RWPE1 (cell line): ENCODE measurements at regions not wholly inside any gene's neighbourhood (a gene's known extent, or its start where the extent isn't known, plus 50 kb on each side); places are given as distances from the start of the nearest gene placed in this dataset.

Experiments
- CTCF ChIA-PET: fragments of 350-600 bp; sonication (Branson Sonifier 250); formaldehyde crosslinking; extraction: SDS; loops from one replicate; lab custom pipeline; 2021; lab: Yijun Ruan, JAX
- POLR2A ChIA-PET: fragments of 400-600 bp; formaldehyde crosslinking; extraction: SDS; loops from one replicate; lab custom pipeline; 2020; ENCODE audit warnings: antibody characterized with exemption; ENCODE audit not compliant: low non-redundant PET; lab: Yijun Ruan, JAX
- DNase-seq: peaks from one replicate; pipeline ENCODE4 v3.0.0; 2012; ENCODE audit warnings: low spot score
- H3K27ac ChIP-seq: fragments of 450-650 bp; 2 replicates; pipeline ENCODE4 v1.5.1; 2017
- CTCF ChIP-seq: fragments of 450-650 bp; conservative IDR thresholded peaks from 2 replicates; pipeline ENCODE4 v1.5.1; 2017; ENCODE audit warnings: low read depth, mild to moderate bottlenecking

GRCh38 chr22:19641254-19641982 lies 72.9 kb upstream of the SEPTIN5 start:
- no peak; the same call in 1 of the 2 replicates for TF ChIP-seq CTCF
- POLR2A ChIA-PET, result no interaction called here
- CTCF ChIA-PET, result interaction anchor here (0.7 kb wide), 1 partner anchor 11 kb away, joined by 4 read pairs; no protein-coding TSS in a partner anchor
- no peak overlapping the region for H3K27ac ChIP-seq
- no peak for DNase-seq

GRCh38 chr22:19641983-19642451 lies 72.3 kb upstream of the SEPTIN5 start:
- TF ChIP-seq CTCF, result no peak
- no peak overlapping the region for H3K27ac ChIP-seq
- POLR2A ChIA-PET, result no interaction called here
- no peak for DNase-seq
- CTCF ChIA-PET, result no interaction called here

DNA sequence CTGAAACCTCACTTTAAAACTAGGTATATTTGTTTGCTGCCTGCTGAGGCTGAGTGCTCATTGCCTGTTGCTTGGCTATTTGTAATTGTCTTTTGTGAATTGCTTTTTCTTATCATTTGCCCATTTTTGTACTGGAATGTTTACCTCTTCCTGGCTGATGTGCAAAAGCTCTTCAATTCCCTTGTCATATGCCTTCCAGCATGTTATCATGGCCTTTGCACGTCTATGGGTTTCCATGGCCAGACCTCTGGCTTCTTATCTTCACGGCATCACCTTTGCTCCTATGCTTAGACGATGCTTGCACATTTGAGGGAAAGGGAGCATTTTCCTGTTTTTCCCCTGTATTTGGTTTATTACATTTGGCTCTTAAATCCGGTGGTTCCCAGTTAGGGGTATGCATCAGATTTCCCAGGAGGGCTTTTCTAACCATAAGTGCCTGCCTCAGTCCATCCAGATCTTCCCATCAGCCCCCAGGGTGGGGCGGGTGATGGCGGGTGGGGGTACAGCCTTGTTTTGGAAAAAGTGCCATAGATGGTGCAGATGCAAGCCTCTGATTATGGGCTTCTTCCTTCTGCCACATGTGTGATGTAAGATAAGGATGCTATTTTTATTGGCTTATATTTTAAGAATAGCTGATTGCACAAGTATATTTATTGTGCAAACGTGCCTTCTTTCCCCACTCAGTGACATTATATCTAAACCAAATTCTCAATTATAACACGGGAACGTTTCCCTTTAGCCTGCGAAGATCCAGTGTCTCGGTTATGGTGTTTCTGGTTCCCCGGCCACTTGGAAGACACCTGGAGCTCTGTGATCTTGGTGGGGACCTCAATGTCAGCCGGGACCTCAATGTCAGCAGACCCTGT lies 70.6 kb upstream of the SEPTIN5 start:
- H3K27ac ChIP-seq, result no peak overlapping the region
- POLR2A ChIA-PET, result no interaction called here

DNA sequence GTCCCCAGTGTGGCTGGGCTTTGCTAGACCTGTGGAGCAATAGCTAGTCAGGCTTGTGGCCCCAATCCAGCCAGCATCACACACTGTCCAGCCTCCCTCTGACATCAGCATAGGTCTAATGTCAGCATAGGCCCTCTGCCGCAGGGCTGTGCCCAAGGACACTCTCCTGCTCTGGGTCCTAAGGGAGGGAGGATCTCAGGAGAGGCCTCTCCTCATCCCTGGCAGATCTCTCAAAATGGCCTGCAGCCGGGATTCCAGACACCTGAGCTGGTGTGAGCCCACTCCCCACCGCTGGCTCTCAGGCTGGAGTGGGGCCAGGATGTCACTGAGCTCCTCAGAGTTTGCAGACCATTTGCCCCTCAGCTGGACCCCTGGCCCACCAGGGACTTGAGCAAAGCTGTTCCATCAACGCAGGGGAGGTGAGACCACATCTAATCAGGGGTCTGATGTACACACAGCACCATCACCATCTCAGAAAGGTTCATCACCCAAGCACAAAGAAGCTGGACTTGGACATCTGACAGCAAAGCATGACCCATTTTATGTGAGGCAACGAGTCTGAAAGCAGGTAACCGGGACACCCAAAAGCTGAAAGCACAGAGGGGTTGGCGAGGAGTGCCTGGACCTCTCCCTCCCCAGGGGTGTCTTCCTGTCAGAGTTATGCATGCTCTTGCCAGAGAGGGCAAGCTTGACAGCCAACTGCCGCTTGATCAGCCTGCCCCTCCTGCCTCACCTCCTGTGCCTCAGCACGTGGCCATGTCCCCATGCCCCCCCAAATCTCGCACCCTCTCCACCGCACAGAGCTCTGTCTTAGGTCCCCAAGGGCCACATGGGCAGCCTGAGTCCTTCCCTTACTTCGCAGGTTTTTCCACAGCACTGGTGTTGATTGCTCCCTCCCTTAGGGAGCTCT lies 69.7 kb upstream of the SEPTIN5 start:
- no peak for TF ChIP-seq CTCF
- ChIA-PET CTCF (interaction anchor here (0.7 kb wide), 1 partner anchor 85 kb away, joined by 3 read pairs; no protein-coding TSS in a partner anchor), POLR2A (no interaction called here)
- DNase-seq, result no peak
- no peak overlapping the region for H3K27ac ChIP-seq

More for the DNA sequence above, 70.6 kb upstream of the SEPTIN5 start:
- DNase-seq, result no peak
- CTCF ChIA-PET, result interaction anchor here (0.6 kb wide), 1 partner anchor 66 kb away, joined by 3 read pairs; no protein-coding TSS in a partner anchor
- no peak for TF ChIP-seq CTCF

- CTCF ChIA-PET, result interaction anchor here (0.6 to 0.7 kb wide), 3 partner anchors 19 to 111 kb away, joined by 3 to 6 read pairs (median 3); no protein-coding TSS in a partner anchor
- no peak overlapping the region for H3K27ac ChIP-seq
- POLR2A ChIA-PET, result no interaction called here
- DNase-seq, result no peak
- TF ChIP-seq CTCF, result no peak
These were observed 68.9 kb upstream of the SEPTIN5 start for GRCh38 chr22:19645391-19645790.
